GM19372 (cell line): ENCODE measurements at regions not wholly inside any gene's neighbourhood (a gene's known extent, or its start where the extent isn't known, plus 50 kb on each side); places are given as distances from the start of the nearest gene placed in this dataset.
"Not testable (repeated sequence)": the region's sequence is repeated elsewhere in the genome, so short reads cannot be mapped to it uniquely, and the experiment has no call there.

ENCODE experiments used
- ATAC-seq: cut with Tn5 transposase; IDR thresholded peaks from one replicate; pipeline ENCODE4 v1.9.1; 2021; ENCODE audit warnings: mild to moderate bottlenecking, low read depth, moderate library complexity; ENCODE audit not compliant: unreplicated experiment

GRCh38 chr5:32534041-32534440, 51.3 kb upstream of the SUB1 start:
- no peak for ATAC-seq

GRCh38 chr5:32531885-32532520, 53.4 kb upstream of the SUB1 start:
- ATAC-seq, result peak; percentile 53

GRCh38 chr5:32527321-32527720, 58.0 kb upstream of the SUB1 start:
- ATAC-seq, result not testable (repeated sequence)

GRCh38 chr5:32526810-32527209, 58.5 kb upstream of the SUB1 start:
- ATAC-seq, result no peak

GRCh38 chr5:32523625-32524024, 61.7 kb upstream of the SUB1 start:
- no peak for ATAC-seq

GRCh38 chr5:32522429-32523143, 62.8 kb upstream of the SUB1 start:
- ATAC-seq, result no peak

- no peak for ATAC-seq
These were observed 63.9 kb upstream of the SUB1 start for GRCh38 chr5:32521481-32521880.

- no peak for ATAC-seq
These were observed 64.4 kb upstream of the SUB1 start for GRCh38 chr5:32520972-32521371.

GRCh38 chr5:32520356-32520755, 65.0 kb upstream of the SUB1 start:
- ATAC-seq, result no peak

- no peak for ATAC-seq
These were observed 65.8 kb upstream of the SUB1 start for GRCh38 chr5:32519508-32519907.

GRCh38 chr5:32514806-32515205, 70.3 kb upstream of the ZFR start:
- no peak for ATAC-seq

GRCh38 chr5:32512926-32513325, 68.4 kb upstream of the ZFR start:
- no peak for ATAC-seq

GRCh38 chr5:32511776-32512374, 67.3 kb upstream of the ZFR start:
- no peak for ATAC-seq

- no peak for ATAC-seq
These were observed 66.3 kb upstream of the ZFR start for GRCh38 chr5:32510860-32511259.

GRCh38 chr5:32508806-32509805, 64.6 kb upstream of the ZFR start:
- no peak for ATAC-seq

- ATAC-seq, result no peak
These were observed 63.3 kb upstream of the ZFR start for GRCh38 chr5:32507738-32508434.

- ATAC-seq, result no peak
These were observed 62.3 kb upstream of the ZFR start for GRCh38 chr5:32506799-32507198.

GRCh38 chr5:32506201-32506661, 61.7 kb upstream of the ZFR start:
- ATAC-seq, result no peak

GRCh38 chr5:32505756-32506155, 61.2 kb upstream of the ZFR start:
- ATAC-seq, result no peak

GRCh38 chr5:32504989-32505596, 60.6 kb upstream of the ZFR start:
- ATAC-seq, result no peak
